ENCODE measurements at regions not wholly inside any gene's neighbourhood (a gene's known extent, or its start where the extent isn't known, plus 50 kb on each side); places are given as distances from the start of the nearest gene placed in this dataset.

GRCh38 chrX:109300415-109300814 lies 181.5 kb downstream of the GUCY2F start:
- Mint-ChIP-seq H3K4me1 (peaks cover 22 to 32% of the 10 kb centered on the region in 2 experiments), H3K27me3 (ENCODE audit: low read depth) (peaks cover 27% of the 10 kb centered on the region), H3K4me3 (no peak overlapping the region), H3K9me3 (no peaks in the 10 kb centered on the region; a peak in 4 of 5 replicates), H3K27ac (no peak overlapping the region), H3K36me3 (ENCODE audit: insufficient read depth in 1 of 3, low read depth in 3 of 3) (no peaks in the 10 kb centered on the region)
- Histone ChIP-seq H2BK15ac (ENCODE audit: low read depth, low read length) (no peak overlapping the region), H3K23ac (ENCODE audit: insufficient read length, low read depth, low read length) (no peak overlapping the region), H3K4ac (ENCODE audit: low read depth, low read length) (no peak overlapping the region), H3K14ac (ENCODE audit: insufficient read depth, low read length) (no peak overlapping the region), H3K27me3 (ENCODE audit: insufficient read depth, low read length) (no peaks in the 10 kb centered on the region; the same call in 1 of the 2 replicates), H3K27ac (ENCODE audit: insufficient read length, low read depth, low read length) (no peak overlapping the region), H2BK20ac (ENCODE audit: low read depth, low read length, poor library complexity, severe bottlenecking) (no peak overlapping the region), H3K79me2 (ENCODE audit: insufficient read depth, low read length) (no peaks in the 10 kb centered on the region), H3K18ac (ENCODE audit: insufficient read length, low read depth, low read length) (no peak overlapping the region), H3K9ac (ENCODE audit: extremely low read depth, insufficient read length, low read length) (no peak overlapping the region), H3T11ph (ENCODE audit: low read length) (no peak overlapping the region), H3K9me3 (ENCODE audit: control insufficient read depth, low read depth, low read length) (no peaks in the 10 kb centered on the region), H4K20me1 (ENCODE audit: control insufficient read depth, insufficient read depth, insufficient read length) (no peaks in the 10 kb centered on the region), H2BK5ac (ENCODE audit: insufficient read length, low read length) (no peak overlapping the region), H2BK12ac (ENCODE audit: insufficient read length, low read depth, low read length) (no peak overlapping the region), H3K23me2 (ENCODE audit: insufficient read length, low read depth, low read length, poor library complexity, severe bottlenecking) (no peaks in the 10 kb centered on the region), H3K4me2 (ENCODE audit: insufficient read depth, insufficient read length, low read length) (no peak overlapping the region), H4K8ac (replicated peaks; ENCODE audit: insufficient read length, low read depth, low read length) (no peak overlapping the region), H3K4me1 (ENCODE audit: insufficient read depth, low read length) (no peaks in the 10 kb centered on the region; the same call in 1 of the 2 replicates), H2BK120ac (ENCODE audit: low read depth, low read length, poor library complexity, severe bottlenecking) (no peak overlapping the region), H2AK5ac (ENCODE audit: insufficient read length, low read length) (no peak overlapping the region), H3K56ac (ENCODE audit: insufficient read length, low read depth, low read length) (no peak overlapping the region), H4K91ac (ENCODE audit: insufficient read length, low read depth, low read length) (no peak overlapping the region), H4K5ac (ENCODE audit: insufficient read length, low read depth, low read length) (no peak overlapping the region), H2AFZ (ENCODE audit: low read length) (no peak overlapping the region), H3K79me1 (ENCODE audit: insufficient read depth, low read depth, low read length, poor library complexity, severe bottlenecking) (no peaks in the 10 kb centered on the region)
- TF ChIP-seq CTCF (conservative IDR thresholded peaks at IDR 0.05): no peak
- no peak for DNase-seq
- no CpG with 5 or more reads among the region's 1 CpG for WGBS (ENCODE audit: extremely low coverage, insufficient read length, low lambda C conversion rate)
